ENCODE measurements at regions not wholly inside any gene's neighbourhood (a gene's known extent, or its start where the extent isn't known, plus 50 kb on each side); places are given as distances from the start of the nearest gene placed in this dataset.

- H3K27ac ChIP-seq, result no peak overlapping the region
- TF ChIP-seq CTCF (IDR thresholded peaks at IDR 0.05), result no peak
Measured at GRCh38 chr13:97640268-97640667, 206.3 kb downstream of the RAP2A start.

GRCh38 chr13:97648171-97648880, 214.4 kb downstream of the RAP2A start:
- no peak overlapping the region for H3K27ac ChIP-seq
- TF ChIP-seq ZFX (IDR thresholded peaks at IDR 0.05; ENCODE audit: borderline replicate concordance) (no peak), CTCF (IDR thresholded peaks at IDR 0.05) (no peak)

GRCh38 chr13:97648881-97649224, 214.9 kb downstream of the RAP2A start:
- no peak overlapping the region for H3K27ac ChIP-seq
- TF ChIP-seq ZFX (IDR thresholded peaks at IDR 0.05; ENCODE audit: borderline replicate concordance) (no peak), CTCF (IDR thresholded peaks at IDR 0.05) (no peak)

- TF ChIP-seq ZFX (IDR thresholded peaks at IDR 0.05; ENCODE audit: borderline replicate concordance), result no peak
- TF ChIP-seq CTCF (IDR thresholded peaks at IDR 0.05), result no peak
- H3K27ac ChIP-seq, result no peak overlapping the region
Measured at GRCh38 chr13:97653443-97654140, 219.6 kb downstream of the RAP2A start.

- TF ChIP-seq ZFX (IDR thresholded peaks at IDR 0.05; ENCODE audit: borderline replicate concordance), result no peak
- no peak for TF ChIP-seq CTCF (IDR thresholded peaks at IDR 0.05)
- H3K27ac ChIP-seq, result no peak overlapping the region
Measured at GRCh38 chr13:97654236-97654635, 220.3 kb downstream of the RAP2A start.

- no peak for TF ChIP-seq CTCF (IDR thresholded peaks at IDR 0.05)
- TF ChIP-seq ZFX (IDR thresholded peaks at IDR 0.05; ENCODE audit: borderline replicate concordance), result no peak
- no peak overlapping the region for H3K27ac ChIP-seq
Measured at GRCh38 chr13:97658556-97658955, 224.6 kb downstream of the RAP2A start.

GRCh38 chr13:97659602-97660001, 225.6 kb downstream of the RAP2A start:
- TF ChIP-seq ZFX (IDR thresholded peaks at IDR 0.05; ENCODE audit: borderline replicate concordance) (no peak), CTCF (IDR thresholded peaks at IDR 0.05) (peak; percentile 25)
- H3K27ac ChIP-seq, result no peak overlapping the region

All from 22Rv1 (cell line).